ENCODE measurements at regions not wholly inside any gene's neighbourhood (a gene's known extent, or its start where the extent isn't known, plus 50 kb on each side); places are given as distances from the start of the nearest gene placed in this dataset.

DNA sequence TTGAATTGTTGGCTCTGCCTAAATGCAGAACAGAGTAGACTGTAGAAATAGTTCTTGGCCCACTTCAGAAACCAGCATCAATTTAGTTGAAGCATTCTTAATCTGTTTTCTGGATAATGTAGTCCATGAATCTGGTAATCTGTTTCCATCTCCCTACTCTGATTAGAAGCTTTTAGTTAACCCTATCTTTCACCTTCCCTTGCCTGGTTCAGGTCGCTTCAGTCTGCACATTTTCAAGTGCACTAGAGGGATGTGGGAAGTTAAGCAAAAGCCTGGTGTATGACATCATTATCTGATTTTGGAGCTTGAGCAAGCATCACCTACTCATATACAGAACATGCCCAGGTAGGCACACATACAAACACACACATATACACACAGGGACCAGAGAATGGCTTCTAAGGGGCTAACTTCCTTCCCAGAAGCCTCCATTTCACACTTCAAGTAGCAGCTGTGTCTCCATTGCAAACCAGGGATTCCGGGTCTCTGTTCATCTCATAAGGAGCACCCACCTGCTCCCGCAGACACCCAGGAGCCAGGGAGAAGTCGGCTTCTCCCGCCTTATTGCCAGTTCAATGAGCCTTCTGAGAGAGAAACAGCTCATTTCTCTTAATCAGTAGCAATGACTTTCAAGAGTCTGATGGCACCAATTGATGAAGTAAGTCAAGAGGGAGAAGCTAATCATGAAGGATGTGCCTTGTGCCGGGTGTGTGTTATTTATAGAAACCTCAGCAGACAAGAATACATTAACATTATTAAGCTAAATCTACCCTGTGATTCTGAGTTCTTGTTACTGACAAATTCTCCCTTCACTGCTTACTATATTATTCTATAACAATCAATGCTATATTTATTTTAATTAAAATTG lies 347.9 kb upstream of the STAC start:
- H3K27ac Mint-ChIP-seq: no peak overlapping the region
- no peaks in the 10 kb centered on the region for H3K36me3 ChIP-seq (ENCODE audit: control insufficient read depth in 2 of 2, extremely low read depth in 1 of 2, insufficient read depth in 1 of 2, low read length in 1 of 2)
- H3K27me3 ChIP-seq (replicated peaks in 1 of 2; ENCODE audit: control insufficient read depth in 2 of 2, extremely low read depth in 1 of 2, insufficient read depth in 2 of 2, low read length in 1 of 2): no peaks in the 10 kb centered on the region
- no peaks in the 10 kb centered on the region for H3K36me3 Mint-ChIP-seq
- no peaks in the 10 kb centered on the region for H3K4me1 ChIP-seq (ENCODE audit: control insufficient read depth in 1 of 2, extremely low read depth in 1 of 2, insufficient read depth in 2 of 2, low read length in 2 of 2)
- POLR2A ChIA-PET: no interaction called here
- H3K4me3 ChIP-seq (ENCODE audit: control insufficient read depth in 1 of 2, extremely low read depth in 1 of 2, low read length in 1 of 2): no peak overlapping the region
- no peak overlapping the region for H3K4me3 Mint-ChIP-seq
- DNase-seq (no peak), ATAC-seq (replicated peaks in 1 of 4) (no peak)
- WGBS (ENCODE audit: insufficient coverage): 89% methylated on average over 4 of the region's 6 CpGs
- H3K9me3 ChIP-seq: no peaks in the 10 kb centered on the region
- CTCF ChIA-PET: no interaction called here
- H3K27me3 Mint-ChIP-seq: no peaks in the 10 kb centered on the region
- peaks cover 16 to 25% (median 20%) of the 10 kb centered on the region in 3 donors for H3K9me3 Mint-ChIP-seq
- H3K27ac ChIP-seq (ENCODE audit: low read length): no peak overlapping the region
- H3K4me1 Mint-ChIP-seq: no peaks in the 10 kb centered on the region

DNA sequence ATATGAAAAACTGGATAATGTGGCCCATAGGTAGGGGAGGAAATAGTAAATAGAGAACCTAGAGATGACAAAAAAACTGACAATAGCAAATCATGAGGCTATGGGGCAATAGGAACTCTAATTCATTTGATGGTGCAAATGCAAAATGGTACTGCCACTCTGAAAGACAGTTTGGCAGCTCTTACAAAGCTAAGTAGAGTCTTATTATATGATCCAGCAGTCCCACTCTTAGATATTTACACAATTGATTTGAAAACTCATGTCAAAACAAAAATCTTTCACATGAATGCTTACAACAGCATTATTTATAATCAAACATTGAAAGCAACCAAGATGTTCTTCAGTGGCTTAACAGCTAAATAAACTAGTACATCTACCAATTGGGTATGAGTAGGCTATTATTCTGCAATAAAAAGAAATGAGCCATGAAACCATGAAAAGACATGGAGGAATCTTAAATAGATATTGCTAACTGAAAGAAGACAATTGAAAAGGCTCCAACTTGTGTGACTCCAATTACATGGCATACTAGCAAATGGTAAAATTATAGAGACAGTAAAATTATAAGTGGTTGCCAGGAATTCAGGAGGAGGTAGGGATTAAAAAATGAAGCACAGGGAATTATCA lies 321.8 kb upstream of the STAC start:
- no peaks in the 10 kb centered on the region for H3K4me1 ChIP-seq (ENCODE audit: control insufficient read depth in 1 of 2, extremely low read depth in 1 of 2, insufficient read depth in 2 of 2, low read length in 2 of 2)
- DNase-seq (no peak), ATAC-seq (replicated peaks in 1 of 4) (no peak)
- no peak overlapping the region for H3K4me3 ChIP-seq (ENCODE audit: control insufficient read depth in 1 of 2, extremely low read depth in 1 of 2, low read length in 1 of 2)
- H3K9me3 ChIP-seq: no peaks in the 10 kb centered on the region
- H3K27ac ChIP-seq (ENCODE audit: low read length): no peak overlapping the region
- CTCF ChIA-PET: no interaction called here
- H3K36me3 ChIP-seq (ENCODE audit: control insufficient read depth in 2 of 2, extremely low read depth in 1 of 2, insufficient read depth in 1 of 2, low read length in 1 of 2): no peaks in the 10 kb centered on the region
- no peaks in the 10 kb centered on the region for H3K36me3 Mint-ChIP-seq
- H3K27ac Mint-ChIP-seq: no peak overlapping the region
- no peaks in the 10 kb centered on the region for H3K4me1 Mint-ChIP-seq
- POLR2A ChIA-PET: no interaction called here
- peaks cover 0 to 13% (median 8%) of the 10 kb centered on the region in 3 donors for H3K9me3 Mint-ChIP-seq
- peaks cover 0 to 4% of the 10 kb centered on the region in 2 donors for H3K27me3 Mint-ChIP-seq
- no peak overlapping the region for H3K4me3 Mint-ChIP-seq
- no peaks in the 10 kb centered on the region for H3K27me3 ChIP-seq (replicated peaks in 1 of 2; ENCODE audit: control insufficient read depth in 2 of 2, extremely low read depth in 1 of 2, insufficient read depth in 2 of 2, low read length in 1 of 2)

DNA sequence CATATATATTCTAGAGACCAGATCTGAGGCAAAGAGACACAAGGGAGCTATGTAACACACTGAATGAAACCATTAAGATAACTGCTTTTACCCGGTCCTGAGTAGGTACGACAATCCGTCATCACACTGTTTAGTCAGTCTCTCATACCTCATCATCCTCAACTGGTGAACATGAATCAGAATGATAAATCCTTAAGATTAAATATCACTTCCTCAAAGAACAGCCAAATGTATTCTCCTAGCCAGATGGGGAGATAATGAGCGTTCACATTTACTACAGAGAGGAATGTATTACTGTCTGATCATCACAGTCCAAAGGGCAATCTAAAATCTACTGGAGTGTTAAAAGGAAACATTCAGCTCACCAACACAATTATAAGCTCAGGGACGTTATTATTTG lies 319.4 kb upstream of the STAC start:
- ATAC-seq (replicated peaks in 1 of 4) (no peak), DNase-seq (no peak)
- Histone ChIP-seq H3K4me1 (ENCODE audit: control insufficient read depth in 1 of 2, extremely low read depth in 1 of 2, insufficient read depth in 2 of 2, low read length in 2 of 2) (no peaks in the 10 kb centered on the region), H3K9me3 (no peaks in the 10 kb centered on the region), H3K4me3 (ENCODE audit: control insufficient read depth in 1 of 2, extremely low read depth in 1 of 2, low read length in 1 of 2) (no peak overlapping the region), H3K27me3 (replicated peaks in 1 of 2; ENCODE audit: control insufficient read depth in 2 of 2, extremely low read depth in 1 of 2, insufficient read depth in 2 of 2, low read length in 1 of 2) (no peaks in the 10 kb centered on the region), H3K36me3 (ENCODE audit: control insufficient read depth in 2 of 2, extremely low read depth in 1 of 2, insufficient read depth in 1 of 2, low read length in 1 of 2) (no peaks in the 10 kb centered on the region), H3K27ac (ENCODE audit: low read length) (no peak overlapping the region)
- Mint-ChIP-seq H3K27ac (no peak overlapping the region), H3K27me3 (no peaks in the 10 kb centered on the region), H3K9me3 (peaks cover 0 to 5% (median 3%) of the 10 kb centered on the region in 3 donors), H3K4me1 (no peaks in the 10 kb centered on the region), H3K4me3 (no peak overlapping the region), H3K36me3 (no peaks in the 10 kb centered on the region)
- WGBS (ENCODE audit: insufficient coverage): no CpG with 5 or more reads among the region's 5 CpGs
- CTCF ChIA-PET: no interaction called here
- POLR2A ChIA-PET: no interaction called here

DNA sequence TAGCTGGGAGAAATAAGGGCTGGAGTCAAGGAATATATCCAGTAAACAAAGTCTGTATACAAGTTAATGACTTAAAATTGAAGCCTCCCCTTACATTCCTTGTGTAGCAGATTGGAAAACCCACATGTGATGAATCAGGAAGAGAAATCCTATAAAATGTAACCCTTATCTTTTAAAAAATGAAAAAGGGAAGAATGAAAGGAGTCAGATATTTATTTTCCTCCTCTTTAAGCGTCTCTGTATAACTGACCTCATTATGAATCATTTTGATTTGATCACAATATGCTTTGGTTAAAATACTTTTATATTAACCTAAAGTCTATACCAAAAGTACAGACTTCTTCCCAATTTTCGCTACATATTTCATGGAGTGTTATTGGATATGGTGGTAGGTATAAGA lies 316.3 kb upstream of the STAC start:
- H3K4me1 ChIP-seq (ENCODE audit: control insufficient read depth in 1 of 2, extremely low read depth in 1 of 2, insufficient read depth in 2 of 2, low read length in 2 of 2): no peaks in the 10 kb centered on the region
- H3K4me3 Mint-ChIP-seq: no peak overlapping the region
- no peak overlapping the region for H3K27ac Mint-ChIP-seq
- H3K4me3 ChIP-seq (ENCODE audit: control insufficient read depth in 1 of 2, extremely low read depth in 1 of 2, low read length in 1 of 2): no peak overlapping the region
- no peak for DNase-seq
- ChIA-PET CTCF (no interaction called here), POLR2A (no interaction called here)
- WGBS (ENCODE audit: insufficient coverage): no CpG with 5 or more reads among the region's 2 CpGs
- ATAC-seq (replicated peaks in 1 of 4): no peak
- no peaks in the 10 kb centered on the region for H3K4me1 Mint-ChIP-seq
- no peaks in the 10 kb centered on the region for H3K36me3 Mint-ChIP-seq
- no peaks in the 10 kb centered on the region for H3K9me3 ChIP-seq
- peaks cover 0 to 5% (median 2%) of the 10 kb centered on the region in 3 donors for H3K9me3 Mint-ChIP-seq
- no peaks in the 10 kb centered on the region for H3K27me3 ChIP-seq (replicated peaks in 1 of 2; ENCODE audit: control insufficient read depth in 2 of 2, extremely low read depth in 1 of 2, insufficient read depth in 2 of 2, low read length in 1 of 2)
- no peaks in the 10 kb centered on the region for H3K27me3 Mint-ChIP-seq
- H3K36me3 ChIP-seq (ENCODE audit: control insufficient read depth in 2 of 2, extremely low read depth in 1 of 2, insufficient read depth in 1 of 2, low read length in 1 of 2): no peaks in the 10 kb centered on the region
- no peak overlapping the region for H3K27ac ChIP-seq (ENCODE audit: low read length)

DNA sequence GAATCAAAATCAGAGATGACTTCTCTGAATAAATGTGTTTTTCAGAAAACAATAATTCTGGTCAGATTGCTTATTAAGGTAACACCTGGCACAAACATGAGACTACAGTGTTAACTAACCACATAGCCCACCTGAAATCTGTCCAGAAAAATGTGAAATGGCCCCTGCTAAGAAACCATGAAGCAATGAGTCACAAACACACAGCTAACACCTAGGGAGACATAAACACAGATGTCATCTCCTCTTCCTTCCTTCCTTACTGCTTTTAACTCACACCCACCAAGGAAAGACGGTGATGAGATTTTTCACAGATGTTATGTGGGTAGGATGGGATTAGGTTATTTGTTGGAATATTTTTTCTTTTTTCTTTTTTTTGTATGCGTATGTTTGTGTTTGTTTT lies 315.0 kb upstream of the STAC start:
- ChIA-PET POLR2A (no interaction called here), CTCF (no interaction called here)
- Mint-ChIP-seq H3K9me3 (peaks cover 0 to 11% (median 2%) of the 10 kb centered on the region in 3 donors), H3K36me3 (no peaks in the 10 kb centered on the region), H3K27me3 (no peaks in the 10 kb centered on the region), H3K4me3 (no peak overlapping the region), H3K27ac (no peak overlapping the region), H3K4me1 (no peaks in the 10 kb centered on the region)
- H3K4me1 ChIP-seq (ENCODE audit: control insufficient read depth in 1 of 2, extremely low read depth in 1 of 2, insufficient read depth in 2 of 2, low read length in 2 of 2): no peaks in the 10 kb centered on the region
- DNase-seq (no peak), ATAC-seq (replicated peaks in 1 of 4) (no peak)
- H3K27ac ChIP-seq (ENCODE audit: low read length): no peak overlapping the region
- no CpG with 5 or more reads among the region's 2 CpGs for WGBS (ENCODE audit: insufficient coverage)
- no peaks in the 10 kb centered on the region for H3K27me3 ChIP-seq (replicated peaks in 1 of 2; ENCODE audit: control insufficient read depth in 2 of 2, extremely low read depth in 1 of 2, insufficient read depth in 2 of 2, low read length in 1 of 2)
- H3K4me3 ChIP-seq (ENCODE audit: control insufficient read depth in 1 of 2, extremely low read depth in 1 of 2, low read length in 1 of 2): no peak overlapping the region
- no peaks in the 10 kb centered on the region for H3K36me3 ChIP-seq (ENCODE audit: control insufficient read depth in 2 of 2, extremely low read depth in 1 of 2, insufficient read depth in 1 of 2, low read length in 1 of 2)
- no peaks in the 10 kb centered on the region for H3K9me3 ChIP-seq

DNA sequence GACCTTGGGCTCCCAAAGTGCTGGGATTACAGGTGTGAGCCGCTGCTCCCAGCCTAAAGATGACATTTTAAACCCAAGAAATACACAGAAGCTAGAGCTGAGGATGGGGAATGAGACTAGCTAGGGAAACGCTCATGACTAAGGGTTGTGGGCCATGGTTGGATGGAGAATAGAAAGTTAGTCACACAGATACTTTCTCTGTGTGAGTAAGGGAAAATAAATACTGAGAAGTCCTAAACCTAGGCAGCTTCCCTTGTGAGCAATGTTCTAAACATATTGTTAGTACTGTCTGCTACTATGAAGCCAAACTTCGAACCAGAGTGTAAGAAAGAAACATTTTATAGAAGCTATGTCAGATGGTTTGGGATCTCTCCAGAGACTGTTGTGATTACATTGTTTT lies 304.8 kb upstream of the STAC start:
- H3K4me3 ChIP-seq (ENCODE audit: control insufficient read depth in 1 of 2, extremely low read depth in 1 of 2, low read length in 1 of 2): no peak overlapping the region
- no peaks in the 10 kb centered on the region for H3K27me3 ChIP-seq (replicated peaks in 1 of 2; ENCODE audit: control insufficient read depth in 2 of 2, extremely low read depth in 1 of 2, insufficient read depth in 2 of 2, low read length in 1 of 2)
- CTCF ChIA-PET: no interaction called here
- ATAC-seq (replicated peaks in 1 of 4) (no peak), DNase-seq (no peak)
- no peak overlapping the region for H3K4me3 Mint-ChIP-seq
- H3K27ac Mint-ChIP-seq: no peak overlapping the region
- WGBS (ENCODE audit: insufficient coverage): 80% methylated on average over 2 of the region's 3 CpGs
- H3K4me1 Mint-ChIP-seq: no peaks in the 10 kb centered on the region
- POLR2A ChIA-PET: no interaction called here
- peaks cover 3 to 14% (median 3%) of the 10 kb centered on the region in 3 donors for H3K9me3 Mint-ChIP-seq
- H3K4me1 ChIP-seq (ENCODE audit: control insufficient read depth in 1 of 2, extremely low read depth in 1 of 2, insufficient read depth in 2 of 2, low read length in 2 of 2): no peaks in the 10 kb centered on the region
- H3K9me3 ChIP-seq: no peaks in the 10 kb centered on the region
- H3K36me3 Mint-ChIP-seq: no peaks in the 10 kb centered on the region
- no peaks in the 10 kb centered on the region for H3K36me3 ChIP-seq (ENCODE audit: control insufficient read depth in 2 of 2, extremely low read depth in 1 of 2, insufficient read depth in 1 of 2, low read length in 1 of 2)
- peaks cover 0 to 10% of the 10 kb centered on the region in 2 donors for H3K27me3 Mint-ChIP-seq
- no peak overlapping the region for H3K27ac ChIP-seq (ENCODE audit: low read length)
